ENCODE measurements at regions not wholly inside any gene's neighbourhood (a gene's known extent, or its start where the extent isn't known, plus 50 kb on each side); places are given as distances from the start of the nearest gene placed in this dataset.
"Not testable (repeated sequence)": the region's sequence is repeated elsewhere in the genome, so short reads cannot be mapped to it uniquely, and the experiment has no call there.

DNA sequence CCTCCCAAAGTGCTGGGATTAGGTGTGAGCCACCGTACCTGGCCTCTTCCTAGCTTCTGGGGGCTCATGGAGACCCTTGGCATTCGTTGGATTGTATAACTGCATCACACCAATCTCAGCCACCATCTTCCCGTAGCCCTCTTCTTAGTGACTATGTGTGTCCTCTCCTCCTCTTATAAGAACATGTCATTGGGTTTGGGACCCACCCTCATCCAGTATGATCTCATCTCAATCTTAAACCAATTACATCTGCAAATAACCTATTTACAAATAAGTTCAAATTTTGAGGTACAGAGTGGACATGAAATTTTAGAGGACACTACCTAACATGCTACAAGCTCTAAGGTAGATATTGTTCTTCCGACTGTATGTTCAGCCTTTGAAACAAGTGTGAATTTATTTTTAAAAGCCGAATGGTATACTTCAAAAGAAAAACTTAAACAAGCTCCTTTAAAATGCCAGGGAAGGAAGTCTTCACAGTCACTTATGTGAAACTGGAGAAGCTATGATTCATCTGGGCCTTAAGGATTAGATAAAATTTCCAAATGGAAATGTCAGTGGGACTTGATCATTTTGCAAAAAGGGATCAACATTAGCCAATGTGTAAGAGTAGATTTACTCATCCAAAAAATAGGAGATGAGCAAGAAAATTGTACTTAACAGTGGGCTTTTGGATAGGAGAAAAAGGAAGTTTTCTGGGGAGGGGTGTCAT is 225.7 kb downstream of the MEX3B start:
- no peak for DNase-seq (ENCODE audit: low read depth)

DNA sequence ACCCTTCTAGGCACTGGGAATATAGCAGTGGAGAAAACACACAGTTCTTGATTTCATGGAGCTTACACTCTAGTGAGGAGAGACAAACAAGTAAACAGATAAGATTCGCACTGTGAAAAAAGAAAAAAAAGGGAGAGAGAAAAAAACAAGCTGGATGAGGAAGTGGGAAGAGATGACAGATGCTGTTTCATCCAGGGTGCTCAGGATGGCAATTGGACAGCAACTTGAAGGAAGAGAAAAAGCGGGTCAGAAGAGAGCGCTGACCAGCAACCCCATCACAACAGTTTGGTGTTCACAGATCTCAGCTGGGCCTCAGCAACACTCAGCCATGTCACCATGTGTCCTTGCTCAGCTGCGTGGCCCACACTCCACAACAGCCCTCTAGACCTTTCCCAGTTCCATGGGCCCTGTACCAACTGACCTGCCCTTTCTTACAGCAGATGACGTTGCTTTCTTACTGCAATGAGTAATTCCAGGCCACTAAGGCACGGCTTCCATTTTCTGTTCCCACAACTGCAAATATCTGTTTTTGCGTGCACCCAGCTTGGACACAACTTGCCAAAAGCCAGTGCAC is 230.8 kb downstream of the MEX3B start:
- DNase-seq (ENCODE audit: low read depth) = no peak

DNA sequence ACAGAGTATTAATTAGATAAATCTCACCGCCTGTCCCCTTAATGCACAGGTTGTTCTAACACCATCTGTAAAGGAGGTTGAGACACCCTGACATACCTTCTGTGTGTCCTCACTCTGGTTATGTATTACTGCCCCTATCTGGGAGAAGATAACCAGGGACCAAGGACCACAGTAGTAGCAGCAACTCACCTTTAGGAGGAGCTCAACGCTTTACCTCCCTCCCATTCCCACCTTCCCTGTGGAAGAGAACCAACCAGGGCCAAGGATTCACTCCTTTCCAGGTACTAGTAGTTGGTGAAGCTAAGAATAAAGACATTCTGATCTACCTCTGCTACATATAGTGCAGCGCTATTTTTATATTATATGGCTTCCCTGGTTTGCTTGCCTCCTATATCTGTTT is 232.6 kb downstream of the MEX3B start:
- DNase-seq (ENCODE audit: low read depth) = no peak

DNA sequence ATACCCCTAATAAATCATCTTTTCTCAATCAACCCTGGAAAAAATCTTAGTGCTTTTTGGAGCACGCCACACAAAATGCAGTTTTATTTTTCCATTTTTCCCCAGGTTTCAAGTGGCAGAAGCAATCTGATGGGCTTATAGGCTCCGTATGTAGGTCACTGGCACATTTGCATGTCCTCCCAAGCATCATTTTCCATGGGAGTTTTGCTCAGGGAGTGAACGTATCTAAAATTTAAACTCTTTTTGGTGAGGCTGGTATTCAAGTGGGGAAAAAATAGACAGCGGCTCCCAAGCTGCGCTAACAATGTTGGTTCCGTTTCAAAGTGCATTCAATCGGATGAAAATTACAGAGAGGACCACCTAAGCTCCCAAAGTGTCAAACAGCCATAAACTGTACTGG is 233.4 kb downstream of the MEX3B start:
- no peak for DNase-seq (ENCODE audit: low read depth)

DNA sequence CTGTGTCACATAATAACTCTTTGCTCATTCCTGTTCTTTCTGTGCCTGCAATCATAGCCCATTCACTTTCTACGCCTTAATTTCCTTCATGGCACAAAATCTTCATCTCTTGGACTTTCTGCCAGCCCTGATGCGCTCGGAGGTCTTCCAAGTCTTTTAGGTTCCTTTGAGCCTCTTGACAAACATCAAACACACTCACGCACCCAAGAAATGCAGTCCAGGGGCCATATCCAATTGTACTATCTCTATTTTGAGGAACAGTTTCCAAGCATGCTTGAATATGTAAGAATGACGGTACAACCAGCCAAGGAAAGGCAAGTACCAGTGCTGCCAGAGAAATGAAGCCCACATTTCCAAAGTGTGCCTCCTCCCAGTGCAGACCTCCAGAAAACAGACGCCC is 234.1 kb downstream of the MEX3B start:
- no peak for DNase-seq (ENCODE audit: low read depth)

DNA sequence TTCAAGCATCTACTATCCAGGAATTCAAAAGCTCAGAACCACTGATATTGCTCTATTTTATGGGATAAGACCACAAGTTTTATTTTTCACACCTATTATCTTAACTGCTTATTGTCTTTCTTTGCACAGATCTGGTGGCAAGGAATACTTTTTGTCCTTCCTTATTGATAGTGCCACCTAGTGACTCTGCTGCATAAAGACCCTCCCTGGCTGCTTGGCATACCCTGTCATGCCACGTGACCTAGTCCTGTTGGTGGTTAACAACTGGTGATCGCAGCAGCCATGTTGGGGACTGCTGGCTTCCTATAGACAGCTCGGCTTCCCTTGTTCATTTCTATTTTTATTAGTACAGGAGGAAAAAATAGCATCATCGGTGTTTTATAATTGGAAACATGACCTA is 236.3 kb downstream of the MEX3B start:
- peak; percentile 8 for DNase-seq (ENCODE audit: low read depth)

DNA sequence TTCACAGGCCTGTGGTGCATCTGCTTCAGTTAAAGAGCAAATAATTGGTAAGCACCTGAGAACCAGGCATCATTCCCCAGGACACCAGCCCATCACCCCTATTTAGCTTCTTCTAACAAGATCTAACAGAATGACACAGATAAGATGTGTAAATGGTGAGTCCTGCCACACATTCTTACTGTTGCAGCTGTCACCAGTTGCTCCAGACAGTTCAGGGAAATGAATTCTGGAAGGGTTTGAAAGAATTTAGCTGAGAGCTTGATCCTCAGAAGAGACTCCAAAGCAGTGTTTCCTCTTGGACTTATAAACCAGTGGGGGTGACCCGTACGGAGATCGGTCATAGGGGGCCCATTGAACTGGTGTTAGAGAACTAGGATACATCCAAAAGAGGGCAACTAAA is 238.0 kb downstream of the MEX3B start:
- DNase-seq (ENCODE audit: low read depth) = no peak

DNA sequence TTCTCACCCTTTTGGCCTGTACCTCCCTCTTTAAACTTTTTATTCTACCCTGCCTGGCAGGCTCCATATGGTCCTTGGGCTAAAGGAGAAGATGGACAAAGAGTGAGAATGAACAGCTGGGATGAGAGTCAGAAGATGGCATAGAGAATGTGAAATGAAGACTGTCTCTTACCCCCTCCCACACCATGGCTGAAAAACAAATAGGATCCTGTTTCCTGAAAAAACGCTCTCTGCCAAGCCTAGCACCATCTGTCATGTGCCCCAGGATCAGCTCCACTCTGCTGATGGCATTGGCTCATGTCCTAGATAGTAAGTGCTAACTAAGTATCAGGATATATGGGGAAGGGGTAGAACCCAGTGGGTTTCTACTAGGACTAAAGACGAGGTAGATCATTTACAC is 238.6 kb downstream of the MEX3B start:
- no peak for DNase-seq (ENCODE audit: low read depth)

DNA sequence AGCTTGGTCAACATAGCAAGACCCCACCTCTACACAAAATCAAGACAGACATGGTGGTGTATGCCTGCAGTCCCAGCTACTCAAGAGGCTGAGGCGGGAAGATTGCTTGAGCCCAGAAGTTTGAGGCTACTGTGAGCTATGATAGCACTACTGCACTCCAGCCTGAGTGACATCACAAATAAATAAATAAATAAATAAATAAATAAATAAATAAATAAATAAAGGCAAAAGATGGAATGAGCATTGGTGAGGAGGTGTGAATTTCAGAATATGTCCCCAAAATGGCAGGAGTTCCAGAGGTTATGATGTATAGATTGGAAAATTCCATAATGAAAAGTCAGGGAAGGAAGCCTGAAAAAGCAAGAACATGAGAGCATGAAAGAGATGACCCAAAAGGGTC is 249.9 kb downstream of the MEX3B start:
- no peak for DNase-seq (ENCODE audit: low read depth)

DNA sequence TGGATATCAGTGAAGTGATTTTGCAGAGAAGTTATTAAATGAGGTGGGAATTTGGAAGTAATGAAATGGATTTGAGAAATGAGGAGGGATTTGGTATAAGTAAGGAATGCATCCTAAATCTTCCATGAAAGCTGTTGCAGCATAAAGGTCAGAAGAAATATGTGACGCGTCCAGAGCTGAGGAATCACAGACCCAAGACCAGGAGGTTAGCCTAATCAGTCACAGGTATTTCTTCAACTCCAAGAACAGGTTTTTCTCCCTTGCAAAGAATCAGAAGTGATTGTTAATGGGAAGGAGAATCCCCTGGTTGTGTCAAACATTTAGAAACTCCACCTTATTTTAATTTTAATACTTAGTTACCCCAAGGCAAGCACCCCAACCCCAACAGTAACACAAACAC is 253.2 kb downstream of the MEX3B start:
- DNase-seq (ENCODE audit: low read depth) = no peak

DNA sequence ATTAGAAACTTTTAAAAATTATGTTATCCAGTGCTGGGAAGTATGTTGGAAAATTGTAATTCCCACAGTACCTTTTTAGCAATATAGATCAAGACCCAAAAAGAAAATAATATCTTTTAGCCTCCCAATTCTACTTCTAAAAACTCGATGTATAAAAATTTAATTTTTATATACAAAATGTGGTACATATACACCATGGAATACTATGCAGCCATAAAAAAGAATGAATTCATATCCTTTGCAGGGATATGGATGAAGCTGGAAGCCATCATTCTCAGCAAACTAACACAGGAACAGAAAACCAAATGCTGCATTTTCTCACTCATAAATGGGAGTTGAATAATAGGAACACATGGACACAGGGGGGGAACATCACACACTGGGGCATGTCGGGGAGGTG is 254.5 kb downstream of the MEX3B start:
- DNase-seq (ENCODE audit: low read depth) = not testable (repeated sequence)

DNA sequence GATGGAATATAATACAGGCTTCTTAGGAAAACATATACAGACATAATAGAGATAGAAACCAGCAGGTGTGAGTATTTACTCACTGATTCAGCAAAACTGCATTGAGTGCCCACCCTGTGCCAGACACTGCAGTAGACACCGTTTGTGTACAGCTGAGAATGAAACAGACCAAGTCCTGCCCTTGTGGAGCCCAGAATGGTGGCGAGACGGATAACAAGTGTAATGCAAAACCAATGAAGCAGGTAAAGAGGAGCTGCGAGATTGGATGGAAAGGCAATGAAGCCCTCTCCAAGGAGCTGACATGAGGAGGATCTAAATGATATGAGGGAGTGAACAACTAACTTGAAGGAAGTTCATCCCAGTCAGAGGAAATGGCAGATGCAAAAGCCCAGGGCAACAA is 256.4 kb downstream of the MEX3B start:
- DNase-seq (ENCODE audit: low read depth) = no peak

DNA sequence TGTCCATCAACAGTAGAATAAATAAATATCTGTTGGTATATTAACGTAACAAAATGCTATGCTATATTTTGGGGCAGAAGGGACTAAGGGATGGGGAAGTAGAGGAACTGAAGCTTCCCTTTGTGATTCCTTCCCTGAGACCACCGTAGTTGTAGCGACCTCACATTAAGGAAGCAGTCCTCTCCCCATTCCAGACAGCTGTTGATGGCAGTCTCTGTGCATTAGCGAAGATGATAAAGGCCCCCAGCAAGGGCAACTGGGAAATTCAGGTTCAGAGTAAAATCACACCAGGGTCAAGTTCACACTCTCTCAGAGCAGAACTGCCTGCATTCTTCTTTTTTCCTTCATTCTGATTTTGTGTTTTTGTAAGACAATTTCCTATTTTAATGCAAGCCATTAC is 259.0 kb downstream of the MEX3B start:
- DNase-seq (ENCODE audit: low read depth) = no peak

DNA sequence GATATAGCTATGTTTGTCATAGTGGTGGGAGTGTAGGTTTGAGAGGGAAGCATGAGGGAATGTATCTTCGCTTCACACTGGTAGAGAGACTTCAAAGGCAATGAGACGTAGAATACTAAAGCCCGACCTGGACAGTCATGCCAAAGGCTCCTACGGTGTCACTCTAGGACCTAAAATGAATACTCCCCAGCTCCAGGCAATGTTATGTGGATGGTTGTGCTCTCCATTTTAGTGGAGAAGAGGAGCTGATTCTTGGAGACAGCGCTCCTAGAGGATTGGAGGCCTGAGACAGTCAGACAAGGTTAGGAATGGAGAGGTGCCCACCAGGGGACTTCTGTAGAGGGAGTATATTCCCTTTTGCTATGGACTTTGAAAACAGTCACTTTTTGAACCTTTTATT is 260.1 kb downstream of the MEX3B start:
- no peak for DNase-seq (ENCODE audit: low read depth)

DNA sequence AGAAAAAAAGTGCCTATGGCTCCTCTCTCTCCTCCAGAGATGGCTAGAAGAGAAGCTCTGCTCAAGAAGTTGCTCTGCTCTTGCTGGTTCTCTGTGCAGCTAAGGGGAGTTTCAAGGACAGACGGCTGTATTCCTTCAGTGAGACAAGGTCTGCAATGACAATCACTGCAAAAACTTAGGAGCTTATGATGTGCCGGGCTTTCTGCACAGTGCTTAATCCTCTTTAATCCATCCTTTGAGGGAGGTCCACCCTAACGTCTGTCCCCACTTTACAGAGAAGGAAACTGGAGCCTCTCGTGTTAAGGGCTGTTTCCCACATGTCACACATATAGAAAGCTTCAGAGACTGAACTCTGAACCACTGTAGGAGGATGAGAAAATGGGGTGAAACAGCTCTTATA is 260.6 kb downstream of the MEX3B start:
- no peak for DNase-seq (ENCODE audit: low read depth)

DNA sequence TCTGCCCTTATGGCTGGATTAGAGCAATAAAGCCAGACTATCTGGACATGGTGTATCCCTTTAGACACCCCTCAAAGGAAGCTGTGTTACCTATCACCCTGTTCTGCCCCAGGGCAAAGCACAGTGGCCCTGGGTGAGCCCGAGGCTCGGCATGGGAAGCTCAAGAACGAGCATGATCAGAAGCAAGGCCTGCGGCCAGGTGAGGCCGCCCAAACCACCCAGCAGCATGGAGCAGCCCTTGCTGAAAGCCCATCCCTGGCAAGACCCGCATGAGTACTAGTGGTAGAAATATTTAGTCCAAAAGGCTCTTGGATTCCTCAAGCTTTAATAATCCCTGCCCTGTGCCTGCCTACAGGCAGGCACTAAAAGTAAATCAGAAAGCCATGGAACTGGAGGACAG is 261.1 kb downstream of the MEX3B start:
- no peak for DNase-seq (ENCODE audit: low read depth)

DNA sequence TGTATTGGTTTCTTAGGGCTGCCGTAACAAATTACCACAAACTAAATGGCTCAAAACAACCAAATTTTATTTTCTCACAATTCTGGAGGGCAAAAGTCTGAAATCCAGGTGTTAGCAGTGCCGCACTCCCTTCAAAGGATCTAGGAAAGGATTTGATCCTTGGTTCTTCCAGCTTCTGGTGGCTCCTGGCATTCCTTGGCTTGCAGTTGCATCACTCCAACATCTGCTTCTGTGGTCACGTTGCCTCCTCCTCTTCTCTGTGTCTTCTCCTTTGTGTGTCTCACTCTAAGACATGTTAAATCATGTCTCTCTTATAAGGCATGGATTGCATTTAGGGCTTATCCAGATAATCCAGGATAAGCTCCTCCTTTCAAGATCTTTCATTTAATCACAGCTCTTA is 262.2 kb downstream of the MEX3B start:
- DNase-seq (ENCODE audit: low read depth) = no peak

DNA sequence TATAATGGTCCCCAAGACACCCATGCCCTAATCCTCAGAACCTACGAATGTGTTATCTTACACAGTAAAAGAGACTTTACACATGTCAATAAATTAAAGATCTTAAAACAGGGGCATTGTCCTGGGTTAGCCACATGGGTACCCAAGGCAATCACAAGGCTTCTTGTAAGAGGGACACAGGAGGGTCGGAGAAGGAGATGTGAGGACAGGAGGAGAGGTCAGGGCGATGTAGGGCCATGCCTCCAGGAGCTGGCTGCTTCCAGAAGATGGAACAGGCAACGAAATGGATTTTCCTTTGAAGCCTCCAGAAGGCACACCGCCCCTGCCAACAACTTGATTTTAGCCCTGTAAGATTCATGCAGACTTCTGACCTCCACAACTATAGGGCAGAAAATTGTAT is 262.7 kb downstream of the MEX3B start:
- no peak for DNase-seq (ENCODE audit: low read depth)

DNA sequence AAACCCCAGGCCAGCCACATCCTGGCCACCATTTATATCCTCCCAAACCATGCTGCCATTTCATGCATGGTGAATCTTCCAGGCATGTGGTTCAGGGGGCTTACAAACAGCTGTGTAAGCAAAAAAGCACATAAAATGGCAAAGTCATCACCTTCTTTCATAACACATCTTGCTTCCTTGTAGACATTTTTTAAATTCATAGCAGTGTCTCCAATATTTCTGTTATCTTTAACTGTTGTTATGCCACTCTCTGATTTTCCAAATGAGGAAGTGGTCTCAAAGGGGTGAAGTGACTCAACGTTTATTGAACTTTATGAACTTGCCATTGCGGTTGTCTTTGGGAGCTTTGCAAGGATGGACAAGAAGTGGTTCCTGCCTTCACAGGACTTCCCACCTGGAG is 264.4 kb downstream of the MEX3B start:
- no peak for DNase-seq (ENCODE audit: low read depth)

DNA sequence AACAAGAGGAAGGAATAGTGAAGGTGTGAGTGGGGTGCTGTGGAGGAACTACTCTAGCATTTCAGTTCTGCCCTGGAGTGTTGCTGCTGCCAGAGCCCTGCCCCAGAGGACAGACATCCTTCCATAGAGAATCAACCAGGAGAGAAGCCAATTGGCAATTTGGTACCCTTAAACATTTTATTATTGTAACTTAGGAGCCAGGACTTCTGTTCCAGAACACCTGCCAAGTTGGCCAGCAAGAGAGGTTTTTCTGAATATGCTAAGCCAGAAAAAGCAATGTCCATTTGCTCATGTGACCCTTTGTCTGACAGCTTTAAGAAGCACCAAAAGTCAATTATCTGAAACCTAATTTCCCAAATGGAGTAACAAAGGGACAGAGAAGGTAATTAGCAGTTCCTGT is 264.9 kb downstream of the MEX3B start:
- DNase-seq (ENCODE audit: low read depth) = no peak

DNA sequence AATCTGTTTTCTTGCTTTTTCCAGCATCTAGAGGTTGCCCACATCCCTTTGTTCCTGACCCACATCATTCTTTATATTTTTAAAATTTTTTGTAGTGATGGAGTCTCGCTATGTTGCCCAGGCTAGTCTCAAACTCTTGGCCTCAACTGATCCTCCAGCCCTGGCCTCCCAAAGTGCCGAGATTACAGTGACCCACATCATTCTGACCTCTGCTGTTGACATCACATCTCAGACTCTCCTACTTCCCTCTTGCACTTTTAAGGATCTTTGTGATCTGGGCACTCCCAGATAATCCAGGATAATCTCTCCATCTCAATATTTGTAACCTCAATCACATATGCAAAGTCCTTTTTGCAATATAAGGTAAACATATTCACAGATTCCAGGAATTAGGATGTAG is 266.6 kb downstream of the MEX3B start:
- no peak for DNase-seq (ENCODE audit: low read depth)

DNA sequence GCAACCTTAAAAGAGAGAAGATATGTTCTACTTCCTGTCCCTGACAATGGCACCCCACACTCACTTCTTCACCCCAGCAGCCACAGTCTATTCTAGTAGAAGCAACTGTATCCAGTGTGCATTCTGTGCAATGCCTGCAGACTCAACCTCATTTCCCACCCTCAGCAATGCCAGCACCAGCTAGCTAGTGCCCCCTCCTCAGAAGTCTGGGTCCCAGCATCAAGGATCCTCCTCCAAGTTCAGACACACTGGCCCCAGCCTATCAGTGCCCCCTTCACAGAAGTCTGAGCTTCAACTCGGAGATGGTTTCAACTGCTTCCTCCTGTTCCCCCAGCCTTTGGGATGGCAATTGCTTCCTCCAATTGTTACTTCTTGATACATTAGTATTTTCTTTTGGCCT is 268.3 kb downstream of the MEX3B start:
- DNase-seq (ENCODE audit: low read depth) = no peak

DNA sequence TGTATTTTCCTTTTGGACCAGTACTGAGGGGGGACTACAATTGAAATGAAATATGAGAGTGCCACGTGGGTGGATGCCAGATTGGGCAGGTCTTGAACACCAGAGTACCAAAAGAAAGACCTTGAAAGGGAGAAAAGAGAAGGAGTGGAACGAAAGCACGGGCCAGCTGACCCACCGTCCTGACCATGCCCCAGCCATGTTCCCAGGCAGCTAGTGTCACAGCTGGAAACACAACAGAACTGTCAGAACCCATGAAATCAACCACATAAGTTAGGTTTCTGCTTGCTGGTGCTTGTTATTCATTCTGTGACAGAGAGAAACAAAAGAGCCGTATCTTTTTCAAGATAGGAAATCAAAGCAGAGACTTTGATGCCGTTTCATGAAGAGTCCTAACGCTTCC is 268.8 kb downstream of the MEX3B start:
- no peak for DNase-seq (ENCODE audit: low read depth)

DNA sequence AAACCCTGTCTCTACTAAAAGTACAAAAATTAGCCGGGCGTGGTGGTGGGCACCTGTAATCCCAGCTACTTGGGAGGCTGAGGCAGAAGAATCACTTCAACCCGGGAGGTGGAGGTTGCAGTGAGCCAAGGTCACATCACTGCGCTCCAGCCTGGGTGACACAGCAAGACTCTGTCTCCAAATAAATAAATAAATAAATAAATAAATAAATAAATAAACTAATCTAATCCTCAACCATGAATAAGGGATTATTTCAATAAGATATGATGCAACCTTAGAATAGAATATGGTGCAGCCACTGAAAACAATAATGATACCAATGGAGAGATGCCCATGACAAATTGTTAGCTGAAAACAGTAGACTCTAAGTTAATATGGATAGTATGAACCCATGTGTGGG is 270.0 kb downstream of the MEX3B start:
- not testable (repeated sequence) for DNase-seq (ENCODE audit: low read depth)

All from fibroblast of the conjunctiva (primary cell).